ENCODE measurements at regions not wholly inside any gene's neighbourhood (a gene's known extent, or its start where the extent isn't known, plus 50 kb on each side); places are given as distances from the start of the nearest gene placed in this dataset.
A peak's percentile ranks its signal among the peaks of the same experiment; 100 is the strongest.

DNA sequence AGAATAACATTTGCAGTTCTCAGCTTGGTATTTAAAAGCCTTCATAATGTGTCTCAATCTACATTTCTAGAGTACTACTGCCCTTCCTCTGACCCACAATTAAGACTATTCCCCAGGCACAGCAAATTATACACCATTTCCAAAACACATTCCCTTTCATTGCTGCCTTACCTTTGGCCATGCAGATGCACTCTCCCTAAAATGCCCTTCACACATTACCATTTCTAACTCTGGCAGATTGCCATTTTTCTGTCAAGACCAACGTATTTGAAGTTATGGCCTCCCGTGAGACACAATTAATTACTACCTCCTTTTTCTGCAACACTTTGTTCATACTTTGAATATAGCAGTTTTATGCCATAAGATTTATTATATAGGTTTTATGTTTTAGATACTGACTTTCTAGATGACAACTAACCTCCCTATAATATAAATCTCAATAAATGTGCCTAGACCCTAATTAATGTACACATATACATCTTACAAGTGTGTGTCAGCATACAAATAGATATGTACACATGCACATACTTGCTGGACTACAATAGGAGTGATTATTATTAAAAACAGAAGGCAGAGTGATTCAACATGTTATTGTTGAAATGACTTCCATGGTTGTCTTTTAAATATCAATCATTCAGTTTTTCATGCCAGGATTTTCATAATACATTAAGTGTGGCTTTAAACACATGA is 2902.5 kb downstream of the PCDH9 start:
- TF ChIP-seq, protein P1, sequence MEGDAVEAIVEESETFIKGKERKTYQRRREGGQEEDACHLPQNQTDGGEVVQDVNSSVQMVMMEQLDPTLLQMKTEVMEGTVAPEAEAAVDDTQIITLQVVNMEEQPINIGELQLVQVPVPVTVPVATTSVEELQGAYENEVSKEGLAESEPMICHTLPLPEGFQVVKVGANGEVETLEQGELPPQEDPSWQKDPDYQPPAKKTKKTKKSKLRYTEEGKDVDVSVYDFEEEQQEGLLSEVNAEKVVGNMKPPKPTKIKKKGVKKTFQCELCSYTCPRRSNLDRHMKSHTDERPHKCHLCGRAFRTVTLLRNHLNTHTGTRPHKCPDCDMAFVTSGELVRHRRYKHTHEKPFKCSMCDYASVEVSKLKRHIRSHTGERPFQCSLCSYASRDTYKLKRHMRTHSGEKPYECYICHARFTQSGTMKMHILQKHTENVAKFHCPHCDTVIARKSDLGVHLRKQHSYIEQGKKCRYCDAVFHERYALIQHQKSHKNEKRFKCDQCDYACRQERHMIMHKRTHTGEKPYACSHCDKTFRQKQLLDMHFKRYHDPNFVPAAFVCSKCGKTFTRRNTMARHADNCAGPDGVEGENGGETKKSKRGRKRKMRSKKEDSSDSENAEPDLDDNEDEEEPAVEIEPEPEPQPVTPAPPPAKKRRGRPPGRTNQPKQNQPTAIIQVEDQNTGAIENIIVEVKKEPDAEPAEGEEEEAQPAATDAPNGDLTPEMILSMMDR (IDR thresholded peaks at IDR 0.05; ENCODE audit: low read depth, low read length): no peak
- Histone ChIP-seq H3K27ac (no peak overlapping the region), H3K9me3 (ENCODE audit: low read depth) (no peaks in the 10 kb centered on the region), H3K27me3 (no peaks in the 10 kb centered on the region), H3K4me1 (ENCODE audit: low read depth) (no peaks in the 10 kb centered on the region), H3K4me3 (no peak overlapping the region), H3K36me3 (no peaks in the 10 kb centered on the region)
- no peak for DNase-seq (ENCODE audit: low read depth in 1 of 2, low spot score in 1 of 2)

DNA sequence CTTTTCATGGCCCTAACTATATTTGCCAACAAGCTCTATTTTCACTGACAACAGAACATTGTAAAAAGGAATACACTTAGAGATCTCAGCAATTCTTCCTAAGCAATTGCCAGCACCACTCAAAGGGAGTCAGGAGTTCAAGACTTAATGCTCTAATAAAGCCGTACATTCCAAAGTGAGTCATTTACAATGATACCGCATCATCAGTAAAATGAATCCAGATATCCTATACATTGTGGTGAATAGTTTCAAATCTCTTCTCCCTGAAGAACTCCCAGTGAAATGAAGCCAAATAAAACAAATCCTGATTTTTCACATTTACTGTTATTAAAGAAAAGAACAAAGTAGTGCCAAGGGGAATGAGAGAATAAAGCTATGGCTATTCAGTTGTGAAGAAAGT is 2898.7 kb upstream of the PCDH20 start:
- TF ChIP-seq, protein P1 (IDR thresholded peaks at IDR 0.05; ENCODE audit: low read depth, low read length): no peak
- DNase-seq (ENCODE audit: low read depth in 1 of 2, low spot score in 1 of 2): peak in 1 of 2 donors; percentile 25
- Histone ChIP-seq H3K9me3 (ENCODE audit: low read depth) (no peaks in the 10 kb centered on the region), H3K27ac (no peak overlapping the region), H3K27me3 (no peaks in the 10 kb centered on the region), H3K4me1 (ENCODE audit: low read depth) (no peaks in the 10 kb centered on the region), H3K4me3 (no peak overlapping the region), H3K36me3 (no peaks in the 10 kb centered on the region)

- DNase-seq (ENCODE audit: low read depth in 1 of 2, low spot score in 1 of 2): no peak
- no peak overlapping the region for H3K27ac ChIP-seq
- H3K4me1 ChIP-seq (ENCODE audit: low read depth): no peaks in the 10 kb centered on the region
- H3K9me3 ChIP-seq (ENCODE audit: low read depth): no peaks in the 10 kb centered on the region
- H3K4me3 ChIP-seq: no peak overlapping the region
- H3K36me3 ChIP-seq: no peaks in the 10 kb centered on the region
- TF ChIP-seq, protein P1 (IDR thresholded peaks at IDR 0.05; ENCODE audit: low read depth, low read length): no peak
- H3K27me3 ChIP-seq: no peaks in the 10 kb centered on the region
Observed at GRCh38 chr13:64311948-64312347, 2896.3 kb upstream of the PCDH20 start.

DNA sequence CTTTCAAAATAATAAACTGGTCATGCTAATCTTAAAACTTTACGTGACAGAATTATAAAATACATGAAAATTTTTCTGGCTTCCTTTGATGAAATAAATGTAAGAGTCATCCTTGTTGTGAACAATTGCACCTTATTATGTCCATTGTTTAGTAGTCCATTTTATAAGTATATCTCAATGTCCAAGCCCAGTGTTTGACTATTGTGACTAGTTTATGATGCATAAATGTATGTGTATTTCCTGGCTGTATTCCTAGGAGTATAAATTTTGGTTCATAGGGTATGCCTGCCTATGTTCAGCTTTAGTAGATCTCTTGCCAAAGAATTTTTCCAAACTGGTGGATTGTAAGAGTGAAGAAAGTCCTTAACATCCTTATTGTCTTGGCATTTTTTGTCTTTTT is 2895.5 kb upstream of the PCDH20 start:
- TF ChIP-seq, protein P1 (IDR thresholded peaks at IDR 0.05; ENCODE audit: low read depth, low read length): no peak
- no peaks in the 10 kb centered on the region for H3K27me3 ChIP-seq
- H3K27ac ChIP-seq: no peak overlapping the region
- H3K4me3 ChIP-seq: no peak overlapping the region
- DNase-seq (ENCODE audit: low read depth in 1 of 2, low spot score in 1 of 2): no peak
- no peaks in the 10 kb centered on the region for H3K4me1 ChIP-seq (ENCODE audit: low read depth)
- no peaks in the 10 kb centered on the region for H3K36me3 ChIP-seq
- H3K9me3 ChIP-seq (ENCODE audit: low read depth): no peaks in the 10 kb centered on the region

GRCh38 chr13:64305246-64305645 is 2889.6 kb upstream of the PCDH20 start:
- H3K4me3 ChIP-seq: no peak overlapping the region
- TF ChIP-seq, protein P1 (IDR thresholded peaks at IDR 0.05; ENCODE audit: low read depth, low read length): no peak
- peak in 1 of 2 donors; percentile 49 for DNase-seq (ENCODE audit: low read depth in 1 of 2, low spot score in 1 of 2)
- no peaks in the 10 kb centered on the region for H3K4me1 ChIP-seq (ENCODE audit: low read depth)
- no peaks in the 10 kb centered on the region for H3K9me3 ChIP-seq (ENCODE audit: low read depth)
- H3K36me3 ChIP-seq: no peaks in the 10 kb centered on the region
- no peak overlapping the region for H3K27ac ChIP-seq
- no peaks in the 10 kb centered on the region for H3K27me3 ChIP-seq
